ENCODE measurements at regions not wholly inside any gene's neighbourhood (a gene's known extent, or its start where the extent isn't known, plus 50 kb on each side); places are given as distances from the start of the nearest gene placed in this dataset.

- TF ChIP-seq FOXM1 (IDR thresholded peaks at IDR 0.05; ENCODE audit: borderline replicate concordance) (no peak), ELF4 (IDR thresholded peaks at IDR 0.05) (no peak), CTBP1 (IDR thresholded peaks at IDR 0.05; ENCODE audit: borderline replicate concordance) (no peak), HDGF (IDR thresholded peaks at IDR 0.05; ENCODE audit: borderline replicate concordance) (no peak), SUZ12 (IDR thresholded peaks at IDR 0.05) (no peak), FOXA1 (IDR thresholded peaks at IDR 0.05) (no peak), TARDBP (IDR thresholded peaks at IDR 0.05) (no peak), SP1 (IDR thresholded peaks at IDR 0.05) (no peak), LEF1 (IDR thresholded peaks at IDR 0.05; ENCODE audit: borderline replicate concordance) (no peak), FOXK2 (IDR thresholded peaks at IDR 0.05) (no peak), NFRKB (IDR thresholded peaks at IDR 0.05) (no peak), ZNF384 (IDR thresholded peaks at IDR 0.05) (no peak), L3MBTL2 (conservative IDR thresholded peaks at IDR 0.05) (no peak)
- TF ChIP-seq, protein P1, sequence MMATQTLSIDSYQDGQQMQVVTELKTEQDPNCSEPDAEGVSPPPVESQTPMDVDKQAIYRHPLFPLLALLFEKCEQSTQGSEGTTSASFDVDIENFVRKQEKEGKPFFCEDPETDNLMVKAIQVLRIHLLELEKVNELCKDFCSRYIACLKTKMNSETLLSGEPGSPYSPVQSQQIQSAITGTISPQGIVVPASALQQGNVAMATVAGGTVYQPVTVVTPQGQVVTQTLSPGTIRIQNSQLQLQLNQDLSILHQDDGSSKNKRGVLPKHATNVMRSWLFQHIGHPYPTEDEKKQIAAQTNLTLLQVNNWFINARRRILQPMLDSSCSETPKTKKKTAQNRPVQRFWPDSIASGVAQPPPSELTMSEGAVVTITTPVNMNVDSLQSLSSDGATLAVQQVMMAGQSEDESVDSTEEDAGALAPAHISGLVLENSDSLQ (IDR thresholded peaks at IDR 0.05) = no peak
- DNase-seq (ENCODE audit: extremely low spot score) = no peak
- POLR2A ChIA-PET = no interaction called here
- CTCF ChIA-PET = no interaction called here
Observed at GRCh38 chr14:53711205-53711604, 245.4 kb downstream of the BMP4 start.

GRCh38 chr14:53710615-53711014, 246.0 kb downstream of the BMP4 start:
- POLR2A ChIA-PET = no interaction called here
- TF ChIP-seq SP1 (IDR thresholded peaks at IDR 0.05) (no peak), SUZ12 (IDR thresholded peaks at IDR 0.05) (no peak), ARNT (IDR thresholded peaks at IDR 0.05) (no peak), FOXK2 (IDR thresholded peaks at IDR 0.05) (no peak), ZNF384 (IDR thresholded peaks at IDR 0.05) (no peak), ELF4 (IDR thresholded peaks at IDR 0.05) (no peak), FOXA1 (IDR thresholded peaks at IDR 0.05) (no peak), FOXM1 (IDR thresholded peaks at IDR 0.05; ENCODE audit: borderline replicate concordance) (no peak), L3MBTL2 (conservative IDR thresholded peaks at IDR 0.05) (no peak), CTBP1 (IDR thresholded peaks at IDR 0.05; ENCODE audit: borderline replicate concordance) (no peak), HDGF (IDR thresholded peaks at IDR 0.05; ENCODE audit: borderline replicate concordance) (no peak), TARDBP (IDR thresholded peaks at IDR 0.05) (no peak), LEF1 (IDR thresholded peaks at IDR 0.05; ENCODE audit: borderline replicate concordance) (no peak), BHLHE40 (IDR thresholded peaks at IDR 0.05; ENCODE audit: borderline replicate concordance) (no peak), NFRKB (IDR thresholded peaks at IDR 0.05) (no peak)
- TF ChIP-seq, protein P1 (IDR thresholded peaks at IDR 0.05) = no peak
- CTCF ChIA-PET = no interaction called here
- DNase-seq (ENCODE audit: extremely low spot score) = no peak

- POLR2A ChIA-PET = no interaction called here
- no peak for TF ChIP-seq TARDBP (IDR thresholded peaks at IDR 0.05)
- TF ChIP-seq SUZ12 (IDR thresholded peaks at IDR 0.05) = no peak
- no peak for TF ChIP-seq HDGF (IDR thresholded peaks at IDR 0.05; ENCODE audit: borderline replicate concordance)
- TF ChIP-seq FOXM1 (IDR thresholded peaks at IDR 0.05; ENCODE audit: borderline replicate concordance) = no peak
- TF ChIP-seq ZNF384 (IDR thresholded peaks at IDR 0.05) = no peak
- no peak for TF ChIP-seq CTBP1 (IDR thresholded peaks at IDR 0.05; ENCODE audit: borderline replicate concordance)
- TF ChIP-seq ARNT (IDR thresholded peaks at IDR 0.05) = no peak
- CTCF ChIA-PET = no interaction called here
- DNase-seq (ENCODE audit: extremely low spot score) = no peak
Observed at GRCh38 chr14:53709381-53709780, 247.2 kb downstream of the BMP4 start.

DNA sequence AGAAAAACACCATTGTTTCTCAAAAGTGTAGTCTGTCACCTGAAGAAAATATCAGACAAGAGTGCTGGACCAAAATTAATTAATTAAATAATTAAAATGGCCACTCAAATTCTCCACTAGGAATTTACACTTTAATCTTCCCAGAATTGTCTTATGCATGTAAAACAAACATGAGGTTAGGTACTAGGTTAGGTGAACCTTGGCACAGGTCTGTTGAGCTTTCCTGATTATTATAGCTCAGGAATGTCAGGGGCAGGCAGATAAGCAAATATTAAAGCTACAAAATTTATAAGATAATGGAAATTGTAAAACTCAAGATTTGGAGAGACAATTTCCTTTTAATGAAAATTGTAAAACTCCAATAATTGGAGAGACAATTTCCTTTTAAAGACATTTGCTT, 253.2 kb downstream of the BMP4 start:
- no peak for TF ChIP-seq FOXA1 (IDR thresholded peaks at IDR 0.05)
- no peak for TF ChIP-seq CTBP1 (IDR thresholded peaks at IDR 0.05; ENCODE audit: borderline replicate concordance)
- no peak for TF ChIP-seq LEF1 (IDR thresholded peaks at IDR 0.05; ENCODE audit: borderline replicate concordance)
- no peak for TF ChIP-seq NFRKB (IDR thresholded peaks at IDR 0.05)
- TF ChIP-seq ARNT (IDR thresholded peaks at IDR 0.05) = no peak
- no peak for TF ChIP-seq HDGF (IDR thresholded peaks at IDR 0.05; ENCODE audit: borderline replicate concordance)
- TF ChIP-seq, protein P1 (IDR thresholded peaks at IDR 0.05) = no peak
- TF ChIP-seq TARDBP (IDR thresholded peaks at IDR 0.05) = no peak
- TF ChIP-seq ELF4 (IDR thresholded peaks at IDR 0.05) = no peak
- no peak for TF ChIP-seq FOXK2 (IDR thresholded peaks at IDR 0.05)
- no peak for TF ChIP-seq SUZ12 (IDR thresholded peaks at IDR 0.05)
- no peak for TF ChIP-seq ZNF384 (IDR thresholded peaks at IDR 0.05)
- POLR2A ChIA-PET = no interaction called here
- DNase-seq (ENCODE audit: extremely low spot score) = no peak
- CTCF ChIA-PET = no interaction called here

DNA sequence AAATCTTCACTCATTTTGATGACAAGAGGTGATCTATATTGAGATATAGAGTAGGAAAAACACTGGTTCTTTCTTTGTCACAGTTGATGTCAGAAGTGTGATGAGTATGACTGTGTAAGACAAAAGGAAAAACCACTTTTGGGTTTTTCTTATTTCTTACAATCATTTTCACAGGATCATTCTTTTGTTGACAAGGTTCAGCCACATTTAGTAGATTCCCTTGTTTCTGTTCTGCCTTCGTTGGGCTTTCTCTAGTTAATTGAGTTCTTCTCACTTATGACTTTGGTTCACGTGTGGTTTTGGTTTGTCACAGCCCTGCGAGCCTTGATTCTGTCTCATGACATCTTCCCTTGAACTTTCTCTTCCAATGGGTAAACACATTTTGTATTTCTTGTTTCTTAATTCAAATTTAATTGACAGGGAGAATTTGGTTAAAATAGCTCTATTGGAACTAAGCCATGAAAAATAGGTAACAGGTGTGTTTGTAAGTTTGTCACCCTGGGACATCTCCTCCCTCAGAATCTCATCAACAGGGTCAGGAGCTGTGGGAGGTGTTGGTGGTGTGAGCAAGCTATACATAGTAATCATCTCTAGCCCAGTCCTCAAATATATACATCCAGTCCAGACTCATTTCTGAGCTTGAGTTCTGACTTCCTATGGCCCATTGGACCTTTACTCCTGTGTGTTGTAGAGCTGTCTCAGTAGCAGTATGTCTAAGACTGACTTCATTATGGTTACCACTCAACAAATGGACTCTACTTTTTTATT, 255.3 kb downstream of the BMP4 start:
- no peak for DNase-seq (ENCODE audit: extremely low spot score)
- no peak for TF ChIP-seq NFRKB (IDR thresholded peaks at IDR 0.05)
- POLR2A ChIA-PET = no interaction called here
- CTCF ChIA-PET = no interaction called here

DNA sequence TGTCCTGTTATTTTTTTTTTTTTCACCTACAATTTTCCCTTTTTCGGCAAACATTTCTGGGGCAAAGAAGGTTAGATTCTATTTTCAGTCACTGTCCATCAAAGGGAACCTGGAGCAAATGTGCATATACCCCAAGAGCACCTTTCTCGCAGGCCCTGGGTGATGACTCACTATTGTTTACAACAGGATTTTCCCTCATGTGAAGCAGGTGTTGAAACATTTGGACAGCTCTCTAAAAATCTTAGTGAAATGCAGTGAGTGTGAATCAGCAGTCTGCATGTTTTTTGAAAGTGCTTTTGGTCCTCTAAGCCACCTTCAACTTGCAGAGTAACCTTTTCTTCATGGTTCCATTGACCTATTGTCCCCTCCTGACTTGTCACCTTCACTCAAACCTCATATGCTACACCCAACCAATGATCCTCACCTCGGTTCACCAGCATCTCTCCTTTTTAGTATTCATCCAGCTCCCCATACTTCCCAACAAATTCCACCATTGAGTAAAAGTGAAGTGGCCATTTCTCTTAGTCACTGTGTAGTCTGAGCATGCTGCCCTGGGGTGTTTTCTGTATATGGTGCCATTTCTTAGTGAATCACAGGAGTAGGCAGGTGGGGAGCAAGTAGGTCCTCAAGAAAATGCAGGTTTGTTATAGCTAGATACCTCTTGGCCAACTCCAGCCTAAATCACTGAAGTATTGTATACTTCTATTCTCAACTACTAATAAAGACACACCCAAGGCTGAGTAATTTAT, 260.2 kb downstream of the BMP4 start:
- TF ChIP-seq FOXM1 (IDR thresholded peaks at IDR 0.05; ENCODE audit: borderline replicate concordance) = no peak
- TF ChIP-seq ZNF384 (IDR thresholded peaks at IDR 0.05) = no peak
- TF ChIP-seq ARNT (IDR thresholded peaks at IDR 0.05) = no peak
- TF ChIP-seq FOXK2 (IDR thresholded peaks at IDR 0.05) = no peak
- TF ChIP-seq FOXA1 (IDR thresholded peaks at IDR 0.05) = no peak
- ChIA-PET CTCF (interaction anchor here (0.6 kb wide), 1 partner anchor 149 kb away, joined by 4 read pairs; no protein-coding TSS in a partner anchor), POLR2A (no interaction called here)
- no peak for DNase-seq (ENCODE audit: extremely low spot score)

Data from HEK293T (cell line).